ENCODE measurements at regions not wholly inside any gene's neighbourhood (a gene's known extent, or its start where the extent isn't known, plus 50 kb on each side); places are given as distances from the start of the nearest gene placed in this dataset.

DNA sequence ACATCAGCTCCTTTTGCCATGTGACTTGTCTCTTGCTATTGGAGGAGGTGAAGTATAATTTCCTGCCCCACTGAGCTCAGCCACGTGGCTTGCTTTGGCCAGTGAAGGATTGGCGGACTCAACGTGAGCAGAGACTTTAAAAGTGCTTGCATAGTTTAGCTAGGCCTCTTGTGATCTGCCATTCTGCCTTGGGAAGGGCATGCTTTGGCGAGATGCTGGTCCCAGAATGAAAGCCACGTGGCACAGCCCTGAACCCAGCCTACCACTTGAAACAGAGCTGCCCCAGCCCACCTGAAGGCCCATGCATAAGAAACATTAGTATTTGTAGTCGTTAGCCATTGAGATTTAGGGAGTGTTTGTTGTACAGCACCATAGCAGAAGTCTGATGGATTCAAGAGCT is 148.2 kb downstream of the TMEM132E start:
- H3K27me3 Mint-ChIP-seq, result peaks cover 15 to 23% of the 10 kb centered on the region in 2 donors
- no peaks in the 10 kb centered on the region for H3K4me1 Mint-ChIP-seq
- H3K9me3 Mint-ChIP-seq, result peaks cover 5 to 8% of the 10 kb centered on the region in 2 donors
- H3K36me3 Mint-ChIP-seq, result no peaks in the 10 kb centered on the region
- H3K27ac Mint-ChIP-seq, result no peak overlapping the region
- no peak overlapping the region for H3K4me3 Mint-ChIP-seq
- DNase-seq, result no peak
- ATAC-seq (replicated peaks), result no peak

GRCh38 chr17:34726536-34727384 is 147.4 kb downstream of the TMEM132E start:
- Mint-ChIP-seq H3K36me3 (no peaks in the 10 kb centered on the region), H3K4me1 (no peaks in the 10 kb centered on the region), H3K4me3 (no peak overlapping the region), H3K9me3 (peaks cover 3 to 6% of the 10 kb centered on the region in 2 donors), H3K27ac (no peak overlapping the region), H3K27me3 (peaks cover 12 to 27% of the 10 kb centered on the region in 2 donors)
- ATAC-seq (replicated peaks), result no peak
- no peak for DNase-seq

- Mint-ChIP-seq H3K9me3 (no peaks in the 10 kb centered on the region), H3K36me3 (no peaks in the 10 kb centered on the region), H3K4me3 (no peak overlapping the region), H3K27me3 (peaks cover 11 to 27% of the 10 kb centered on the region in 2 donors), H3K4me1 (no peaks in the 10 kb centered on the region), H3K27ac (no peak overlapping the region)
- ATAC-seq (replicated peaks), result no peak
- no peak for DNase-seq
Observed at GRCh38 chr17:34725725-34726124, 146.3 kb downstream of the TMEM132E start.

GRCh38 chr17:34725008-34725407 is 145.6 kb downstream of the TMEM132E start:
- Mint-ChIP-seq H3K4me1 (no peaks in the 10 kb centered on the region), H3K36me3 (no peaks in the 10 kb centered on the region), H3K27me3 (peaks cover 11 to 27% of the 10 kb centered on the region in 2 donors), H3K27ac (no peak overlapping the region), H3K9me3 (no peaks in the 10 kb centered on the region), H3K4me3 (no peak overlapping the region)
- ATAC-seq (replicated peaks) (no peak), DNase-seq (no peak)

GRCh38 chr17:34723875-34724274 is 144.5 kb downstream of the TMEM132E start:
- ATAC-seq (replicated peaks), result no peak
- H3K9me3 Mint-ChIP-seq, result no peaks in the 10 kb centered on the region
- peaks cover 8 to 24% of the 10 kb centered on the region in 2 donors for H3K27me3 Mint-ChIP-seq
- H3K27ac Mint-ChIP-seq, result no peak overlapping the region
- H3K4me1 Mint-ChIP-seq, result no peaks in the 10 kb centered on the region
- DNase-seq, result no peak
- H3K4me3 Mint-ChIP-seq, result no peak overlapping the region
- H3K36me3 Mint-ChIP-seq, result no peaks in the 10 kb centered on the region

DNA sequence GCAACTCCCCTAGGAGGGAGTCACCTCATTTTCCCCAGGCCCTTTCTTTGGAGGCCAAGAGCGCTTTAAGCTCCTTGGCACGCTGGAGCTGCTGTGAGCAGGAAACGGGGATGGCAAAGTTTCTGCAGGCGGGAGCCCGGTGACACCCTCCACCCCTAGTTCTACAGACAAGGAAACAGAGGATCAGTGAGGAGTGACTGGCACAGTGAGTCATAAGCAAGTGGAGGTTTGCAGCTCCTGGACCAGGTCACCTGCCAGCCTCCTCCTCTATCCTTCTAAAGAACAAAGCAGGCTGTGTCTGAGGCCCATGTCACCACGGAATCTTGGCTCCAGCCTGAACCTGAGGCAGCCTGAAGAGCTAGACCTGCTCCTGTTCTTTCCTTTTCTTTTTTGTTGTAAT is 141.9 kb downstream of the TMEM132E start:
- Mint-ChIP-seq H3K27ac (no peak overlapping the region), H3K27me3 (peaks cover 0 to 17% of the 10 kb centered on the region in 2 donors), H3K9me3 (no peaks in the 10 kb centered on the region), H3K36me3 (no peaks in the 10 kb centered on the region), H3K4me1 (no peaks in the 10 kb centered on the region), H3K4me3 (no peak overlapping the region)
- ATAC-seq (replicated peaks) (no peak), DNase-seq (no peak)

DNA sequence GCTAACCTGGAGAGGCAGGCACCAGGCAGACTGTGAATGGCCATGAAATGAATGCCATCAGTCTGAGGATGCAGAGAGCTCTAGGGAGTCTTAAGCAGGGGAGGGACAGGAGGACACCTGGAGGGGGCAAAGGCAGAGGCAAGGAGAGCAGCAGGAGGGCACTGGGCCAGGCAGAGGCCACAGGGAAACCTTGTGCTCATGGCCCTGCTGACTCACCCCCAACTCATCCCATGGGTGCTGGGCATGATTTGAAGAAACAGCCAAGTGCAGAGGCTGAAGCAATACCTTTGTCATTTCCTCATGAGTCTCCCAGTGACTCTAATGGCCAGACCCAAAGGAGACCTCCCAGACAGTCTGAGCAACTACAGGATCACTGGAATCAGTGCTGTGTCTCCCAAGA is 141.4 kb downstream of the TMEM132E start:
- Mint-ChIP-seq H3K4me3 (no peak overlapping the region), H3K27ac (no peak overlapping the region), H3K4me1 (no peaks in the 10 kb centered on the region), H3K27me3 (peaks cover 0 to 20% of the 10 kb centered on the region in 2 donors), H3K36me3 (no peaks in the 10 kb centered on the region), H3K9me3 (no peaks in the 10 kb centered on the region)
- DNase-seq (no peak), ATAC-seq (replicated peaks) (no peak)

DNA sequence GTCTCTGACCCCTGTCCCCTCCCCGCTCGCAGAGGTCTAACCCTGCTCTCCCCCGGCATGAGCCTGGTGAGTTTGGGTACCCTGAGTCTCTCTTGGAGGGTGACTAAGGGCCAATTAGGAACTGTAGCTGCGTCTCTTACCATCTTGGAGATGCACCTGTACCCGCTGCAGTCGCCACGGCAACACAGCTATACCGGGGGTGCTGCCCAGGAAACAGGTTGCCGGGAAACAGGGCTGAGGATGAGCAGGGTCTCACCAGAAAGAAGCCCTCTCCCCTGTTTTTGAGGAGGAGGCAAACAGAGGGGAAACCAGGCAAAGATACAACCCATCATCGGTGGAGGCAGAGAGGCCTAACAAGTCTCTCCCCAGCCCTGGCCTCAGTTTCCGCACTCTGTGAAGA is 140.2 kb downstream of the TMEM132E start:
- Mint-ChIP-seq H3K27me3 (peaks cover 10 to 32% of the 10 kb centered on the region in 2 donors), H3K9me3 (no peaks in the 10 kb centered on the region), H3K4me1 (no peaks in the 10 kb centered on the region), H3K36me3 (no peaks in the 10 kb centered on the region), H3K27ac (no peak overlapping the region), H3K4me3 (no peak overlapping the region)
- no peak for DNase-seq
- ATAC-seq (replicated peaks), result no peak

- no peaks in the 10 kb centered on the region for H3K4me1 Mint-ChIP-seq
- ATAC-seq (replicated peaks) (no peak), DNase-seq (no peak)
- no peak overlapping the region for H3K27ac Mint-ChIP-seq
- H3K36me3 Mint-ChIP-seq, result no peaks in the 10 kb centered on the region
- H3K4me3 Mint-ChIP-seq, result no peak overlapping the region
- H3K9me3 Mint-ChIP-seq, result no peaks in the 10 kb centered on the region
- peaks cover 23 to 40% of the 10 kb centered on the region in 2 donors for H3K27me3 Mint-ChIP-seq
Observed at GRCh38 chr17:34717092-34717491, 137.7 kb downstream of the TMEM132E start.

DNA sequence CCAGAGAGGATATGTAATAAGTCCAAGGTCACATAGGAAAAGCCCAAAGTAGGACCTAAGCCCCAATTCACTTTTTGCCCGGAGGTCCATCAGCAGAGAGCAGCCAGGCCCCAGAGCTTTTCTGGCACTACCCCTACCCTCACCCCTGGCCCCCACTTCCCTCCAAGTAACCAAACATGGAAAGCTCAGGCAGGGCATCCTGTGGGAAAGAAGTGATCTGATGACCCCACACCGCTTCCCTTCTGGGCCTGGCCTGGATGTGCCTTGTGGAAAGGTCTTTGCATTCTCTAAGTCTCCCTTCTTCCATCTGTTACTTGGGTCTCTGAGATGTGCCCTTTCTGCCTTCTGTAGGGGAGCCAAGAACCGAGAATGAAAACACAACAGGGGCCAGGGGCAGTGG is 136.9 kb downstream of the TMEM132E start:
- Mint-ChIP-seq H3K9me3 (no peaks in the 10 kb centered on the region), H3K36me3 (no peaks in the 10 kb centered on the region), H3K4me3 (no peak overlapping the region), H3K27me3 (peaks cover 23 to 46% of the 10 kb centered on the region in 2 donors), H3K4me1 (no peaks in the 10 kb centered on the region), H3K27ac (no peak overlapping the region)
- DNase-seq, result no peak
- no peak for ATAC-seq (replicated peaks)

DNA sequence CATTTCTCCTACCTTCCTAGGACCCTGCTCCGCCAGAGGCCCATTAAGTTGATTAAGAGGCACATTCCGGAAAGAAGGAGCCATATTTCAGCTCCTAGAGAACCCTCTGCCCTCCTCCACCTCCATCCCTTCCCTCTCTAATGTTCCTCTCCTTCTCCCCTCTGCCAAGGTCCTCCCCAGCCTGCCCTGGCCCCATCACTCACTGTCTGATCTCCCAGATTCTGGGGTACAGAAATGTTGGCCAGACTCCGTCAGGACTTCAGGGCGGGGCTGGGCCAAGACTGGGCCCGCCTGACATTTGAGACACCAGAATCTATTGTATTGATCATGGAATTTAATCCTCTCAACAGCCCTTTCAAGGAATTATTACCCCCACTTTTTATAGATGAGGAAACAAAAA is 136.1 kb downstream of the TMEM132E start:
- DNase-seq (no peak), ATAC-seq (replicated peaks) (no peak)
- Mint-ChIP-seq H3K27me3 (peaks cover 23 to 52% of the 10 kb centered on the region in 2 donors), H3K9me3 (no peaks in the 10 kb centered on the region), H3K36me3 (no peaks in the 10 kb centered on the region), H3K4me3 (no peak overlapping the region), H3K4me1 (no peaks in the 10 kb centered on the region), H3K27ac (no peak overlapping the region)

DNA sequence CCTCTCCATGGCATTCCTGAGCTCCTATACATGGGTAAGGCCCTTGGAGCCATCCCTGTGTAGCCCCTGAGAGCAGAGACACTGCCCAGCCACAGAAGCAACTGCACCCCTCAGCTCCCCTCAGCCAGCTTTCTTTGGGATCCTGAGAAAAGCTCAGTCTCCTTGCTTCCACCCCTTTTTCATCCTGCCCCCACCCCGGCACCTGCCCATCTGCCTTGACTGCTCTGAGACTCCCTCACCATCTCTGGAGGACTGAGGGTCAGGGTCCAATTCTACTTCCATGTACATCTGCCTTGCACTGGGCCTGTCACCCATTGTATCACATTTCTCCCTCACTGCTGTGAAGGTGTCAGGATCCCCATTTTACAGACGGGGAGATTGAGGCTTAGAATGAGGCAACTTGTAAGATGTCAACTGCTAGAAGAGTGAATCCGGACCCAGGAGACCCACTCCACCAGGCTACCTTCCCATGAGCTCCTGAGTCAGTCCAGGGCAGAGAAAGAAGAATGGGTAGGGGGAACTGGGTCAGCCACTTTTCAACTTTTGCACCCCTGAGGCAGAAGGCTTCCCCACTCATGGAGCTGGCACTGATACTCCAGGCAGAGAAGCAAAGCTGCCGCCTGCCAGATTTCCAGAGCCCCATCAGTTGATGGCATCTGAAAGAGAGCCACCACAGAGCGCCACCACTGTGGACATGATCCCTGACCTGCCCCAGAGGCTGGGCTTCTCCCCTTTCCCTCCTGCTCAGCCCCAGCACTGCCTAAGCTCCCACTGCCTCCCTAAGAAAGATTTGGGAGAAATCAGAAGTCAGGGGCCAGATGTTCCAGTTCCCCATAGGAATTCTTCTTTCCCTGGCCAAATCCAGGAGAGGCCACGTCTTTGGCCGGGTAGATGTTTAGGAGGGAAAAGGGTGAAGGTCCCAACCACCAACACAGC is 135.4 kb downstream of the TMEM132E start:
- no peaks in the 10 kb centered on the region for H3K36me3 Mint-ChIP-seq
- no peaks in the 10 kb centered on the region for H3K4me1 Mint-ChIP-seq
- H3K27me3 Mint-ChIP-seq, result peaks cover 26 to 57% of the 10 kb centered on the region in 2 donors
- no peak overlapping the region for H3K27ac Mint-ChIP-seq
- no peak overlapping the region for H3K4me3 Mint-ChIP-seq
- no peaks in the 10 kb centered on the region for H3K9me3 Mint-ChIP-seq
- ATAC-seq (replicated peaks) (no peak), DNase-seq (no peak)

GRCh38 chr17:34713687-34714086 is 134.3 kb downstream of the TMEM132E start:
- no peak for ATAC-seq (replicated peaks)
- Mint-ChIP-seq H3K27ac (no peak overlapping the region), H3K9me3 (no peaks in the 10 kb centered on the region), H3K36me3 (no peaks in the 10 kb centered on the region), H3K4me3 (no peak overlapping the region), H3K4me1 (no peaks in the 10 kb centered on the region), H3K27me3 (peaks cover 32 to 62% of the 10 kb centered on the region in 2 donors)
- DNase-seq, result no peak

DNA sequence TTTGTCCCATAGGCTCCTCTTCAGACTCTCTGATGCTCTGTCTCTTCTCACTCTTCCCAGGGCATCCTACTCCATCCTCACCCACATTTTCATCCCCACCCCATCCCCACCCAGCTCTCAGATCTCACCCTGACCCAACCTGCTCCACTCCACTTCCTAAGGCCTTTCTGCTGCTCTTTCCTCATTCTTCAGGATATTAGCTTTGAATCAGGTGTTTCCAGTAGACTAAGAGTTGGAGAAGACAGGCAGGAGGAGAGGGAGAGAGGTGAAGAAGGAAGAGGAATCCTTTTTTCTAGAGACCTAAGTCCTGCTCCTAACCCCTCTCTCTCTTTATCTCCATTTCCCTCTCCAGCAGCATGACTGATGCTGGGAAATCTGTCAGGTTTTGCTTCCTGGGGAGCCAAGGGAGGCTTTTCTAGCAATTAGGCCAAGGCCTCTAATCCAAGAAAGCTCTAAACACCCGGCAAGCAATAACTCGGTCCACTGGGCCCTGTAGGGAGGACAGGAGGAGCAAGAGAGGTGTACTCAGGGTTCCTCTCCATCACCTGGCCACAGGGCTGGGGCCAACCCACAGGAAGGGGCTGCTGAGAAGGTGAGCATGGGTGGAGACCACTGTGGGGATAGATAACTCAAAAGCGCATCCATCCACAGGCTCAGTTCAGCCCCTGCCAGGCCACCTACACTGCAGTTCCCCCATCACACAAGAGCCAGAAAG is 133.3 kb downstream of the TMEM132E start:
- Mint-ChIP-seq H3K4me1 (no peaks in the 10 kb centered on the region), H3K9me3 (peaks cover 0 to 1% of the 10 kb centered on the region in 2 donors), H3K36me3 (no peaks in the 10 kb centered on the region), H3K27ac (no peak overlapping the region), H3K27me3 (peaks cover 32 to 66% of the 10 kb centered on the region in 2 donors), H3K4me3 (no peak overlapping the region)
- no peak for ATAC-seq (replicated peaks)
- DNase-seq, result no peak
